ENCODE measurements at regions not wholly inside any gene's neighbourhood (a gene's known extent, or its start where the extent isn't known, plus 50 kb on each side); places are given as distances from the start of the nearest gene placed in this dataset.

- no peaks in the 10 kb centered on the region; the same call in 1 of the 2 replicates for H3K9me2 ChIP-seq (ENCODE audit: insufficient read depth)
- TF ChIP-seq EZH2phosphoT487 (IDR thresholded peaks at IDR 0.05; ENCODE audit: insufficient read depth, low read depth), result no peak
- no peak for TF ChIP-seq EZH2 (IDR thresholded peaks at IDR 0.05; ENCODE audit: insufficient read depth, poor library complexity, severe bottlenecking)
- H3K4me1 ChIP-seq (ENCODE audit: insufficient read depth), result peaks cover 31% of the 10 kb centered on the region
- no peaks in the 10 kb centered on the region for H3K36me3 ChIP-seq (ENCODE audit: low read depth)
- peak overlapping the region; percentile 64; the same call in 1 of the 2 replicates for H3K27ac ChIP-seq
- H4K20me1 ChIP-seq (ENCODE audit: insufficient read depth), result no peaks in the 10 kb centered on the region
- peaks cover 30% of the 10 kb centered on the region for H3F3A ChIP-seq (ENCODE audit: insufficient read depth)
- no peak overlapping the region for H3K4me3 ChIP-seq
- peak overlapping the region; percentile 15 for H3K4me2 ChIP-seq (ENCODE audit: unreplicated experiment)
- in situ Hi-C loops (cut with MboI), result no loop called here
- H3K9ac ChIP-seq, result no peak overlapping the region
- no peaks in the 10 kb centered on the region for H3K79me2 ChIP-seq (ENCODE audit: insufficient read depth)
- no peak for DNase-seq
- no peaks in the 10 kb centered on the region for H3K9me3 ChIP-seq (ENCODE audit: low read depth)
- H3K27me3 ChIP-seq (replicated peaks; ENCODE audit: insufficient read depth), result no peaks in the 10 kb centered on the region
- H2AFZ ChIP-seq, result no peak overlapping the region
- 87 to 88% methylated on average over 3 of the region's 3 CpGs for WGBS, 2 experiments (ENCODE audit: low coverage in 1 of 2, low lambda C conversion rate in 2 of 2, missing lambda C conversion rate in 2 of 2)
These were observed 68.7 kb upstream of the RAD23B start for GRCh38 chr9:107214381-107214780.

- Histone ChIP-seq H3K4me1 (ENCODE audit: insufficient read depth) (peaks cover 31% of the 10 kb centered on the region), H3K4me3 (no peak overlapping the region), H3K27ac (no peak overlapping the region), H4K20me1 (ENCODE audit: insufficient read depth) (no peaks in the 10 kb centered on the region), H3K4me2 (ENCODE audit: unreplicated experiment) (peak overlapping the region; percentile 29), H3K9ac (no peak overlapping the region), H3K79me2 (ENCODE audit: insufficient read depth) (no peaks in the 10 kb centered on the region), H3K9me2 (ENCODE audit: insufficient read depth) (no peaks in the 10 kb centered on the region; the same call in 1 of the 2 replicates), H3F3A (ENCODE audit: insufficient read depth) (peaks cover 30% of the 10 kb centered on the region), H3K36me3 (ENCODE audit: low read depth) (no peaks in the 10 kb centered on the region), H3K27me3 (replicated peaks; ENCODE audit: insufficient read depth) (no peaks in the 10 kb centered on the region), H2AFZ (no peak overlapping the region), H3K9me3 (ENCODE audit: low read depth) (no peaks in the 10 kb centered on the region)
- TF ChIP-seq EZH2phosphoT487 (IDR thresholded peaks at IDR 0.05; ENCODE audit: insufficient read depth, low read depth), result no peak
- TF ChIP-seq EZH2 (IDR thresholded peaks at IDR 0.05; ENCODE audit: insufficient read depth, poor library complexity, severe bottlenecking), result no peak
- WGBS, 2 experiments (ENCODE audit: low coverage in 1 of 2, low lambda C conversion rate in 2 of 2, missing lambda C conversion rate in 2 of 2), result 38 to 39% methylated on average over 2 of the region's 2 CpGs
- in situ Hi-C loops (cut with MboI), result no loop called here
- peak; percentile 46 for DNase-seq
These were observed 68.2 kb upstream of the RAD23B start for GRCh38 chr9:107214915-107215314.

- in situ Hi-C loops (cut with MboI), result no loop called here
- no peak overlapping the region for H3K27ac ChIP-seq
- no peak for TF ChIP-seq EZH2phosphoT487 (IDR thresholded peaks at IDR 0.05; ENCODE audit: insufficient read depth, low read depth)
- no peak for TF ChIP-seq EZH2 (IDR thresholded peaks at IDR 0.05; ENCODE audit: insufficient read depth, poor library complexity, severe bottlenecking)
- WGBS, 2 experiments (ENCODE audit: low coverage in 1 of 2, low lambda C conversion rate in 2 of 2, missing lambda C conversion rate in 2 of 2), result 84 to 95% methylated on average over 2 of the region's 2 CpGs
- H4K20me1 ChIP-seq (ENCODE audit: insufficient read depth), result no peaks in the 10 kb centered on the region
- no peak overlapping the region for H2AFZ ChIP-seq
- DNase-seq, result peak; percentile 65
- no peaks in the 10 kb centered on the region for H3K9me3 ChIP-seq (ENCODE audit: low read depth)
- no peaks in the 10 kb centered on the region for H3K36me3 ChIP-seq (ENCODE audit: low read depth)
- H3K27me3 ChIP-seq (replicated peaks; ENCODE audit: insufficient read depth), result no peaks in the 10 kb centered on the region
- no peaks in the 10 kb centered on the region; the same call in 1 of the 2 replicates for H3K9me2 ChIP-seq (ENCODE audit: insufficient read depth)
- peak overlapping the region; percentile 29 for H3K4me2 ChIP-seq (ENCODE audit: unreplicated experiment)
- no peaks in the 10 kb centered on the region for H3K79me2 ChIP-seq (ENCODE audit: insufficient read depth)
- H3K4me1 ChIP-seq (ENCODE audit: insufficient read depth), result peaks cover 31% of the 10 kb centered on the region
- H3K4me3 ChIP-seq, result no peak overlapping the region
- no peak overlapping the region for H3K9ac ChIP-seq
- peaks cover 30% of the 10 kb centered on the region for H3F3A ChIP-seq (ENCODE audit: insufficient read depth)
These were observed 67.7 kb upstream of the RAD23B start for GRCh38 chr9:107215381-107215780.

DNA sequence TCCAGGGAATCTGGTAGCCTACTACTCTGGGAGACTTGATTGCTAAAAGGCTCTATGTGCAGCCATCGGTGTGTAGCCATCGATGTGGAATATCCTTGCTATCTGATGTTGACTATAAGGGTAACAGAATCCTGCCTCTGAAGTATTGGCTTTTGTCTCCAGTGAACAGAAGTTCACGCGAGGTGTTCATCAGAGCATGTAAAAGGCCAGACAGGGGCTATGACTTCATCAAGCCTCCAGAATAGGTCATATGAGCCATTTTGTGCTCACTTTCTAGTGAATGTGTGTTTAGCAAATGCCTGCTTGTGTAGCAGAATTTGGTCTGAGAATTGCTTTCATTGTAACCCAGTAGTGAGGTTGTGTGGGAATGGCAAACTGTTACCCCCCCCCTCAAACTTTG is 66.8 kb upstream of the RAD23B start:
- Histone ChIP-seq H2AFZ (no peak overlapping the region), H3K27ac (no peak overlapping the region), H3K9me2 (ENCODE audit: insufficient read depth) (no peaks in the 10 kb centered on the region; the same call in 1 of the 2 replicates), H3K36me3 (ENCODE audit: low read depth) (no peaks in the 10 kb centered on the region), H3K4me1 (ENCODE audit: insufficient read depth) (peaks cover 31% of the 10 kb centered on the region), H3K9ac (no peak overlapping the region), H3F3A (ENCODE audit: insufficient read depth) (peaks cover 30% of the 10 kb centered on the region), H3K79me2 (ENCODE audit: insufficient read depth) (no peaks in the 10 kb centered on the region), H3K27me3 (replicated peaks; ENCODE audit: insufficient read depth) (no peaks in the 10 kb centered on the region), H4K20me1 (ENCODE audit: insufficient read depth) (no peaks in the 10 kb centered on the region), H3K4me2 (ENCODE audit: unreplicated experiment) (no peak overlapping the region), H3K4me3 (no peak overlapping the region), H3K9me3 (ENCODE audit: low read depth) (no peaks in the 10 kb centered on the region)
- TF ChIP-seq EZH2 (IDR thresholded peaks at IDR 0.05; ENCODE audit: insufficient read depth, poor library complexity, severe bottlenecking), result no peak
- TF ChIP-seq EZH2phosphoT487 (IDR thresholded peaks at IDR 0.05; ENCODE audit: insufficient read depth, low read depth), result no peak
- in situ Hi-C loops (cut with MboI), result no loop called here
- DNase-seq, result no peak
- 97 to 100% methylated on average over 4 of the region's 4 CpGs for WGBS, 2 experiments (ENCODE audit: low coverage in 1 of 2, low lambda C conversion rate in 2 of 2, missing lambda C conversion rate in 2 of 2)

All from GM23248 (cell line).